ENCODE measurements at regions not wholly inside any gene's neighbourhood (a gene's known extent, or its start where the extent isn't known, plus 50 kb on each side); places are given as distances from the start of the nearest gene placed in this dataset.

DNA sequence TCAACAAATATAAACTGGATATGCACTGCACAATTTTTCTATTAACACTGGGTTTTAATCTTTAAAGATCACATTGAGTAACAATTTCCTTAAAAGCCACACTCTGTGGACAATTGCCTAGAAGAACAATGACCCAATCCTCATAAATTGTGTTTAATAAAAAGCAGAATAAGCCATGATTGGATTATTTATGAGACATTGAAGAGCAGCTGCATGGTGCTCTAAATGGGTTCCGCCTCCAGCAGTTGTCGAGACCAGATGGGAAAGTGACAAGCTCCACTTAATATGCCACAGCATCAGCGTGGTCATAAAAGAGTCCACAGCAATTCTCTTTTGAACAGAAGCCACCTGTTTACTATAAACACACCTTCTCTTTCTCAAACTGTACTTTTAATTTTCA is 635.2 kb upstream of the FRG1 start:
- DNase-seq, result no peak

DNA sequence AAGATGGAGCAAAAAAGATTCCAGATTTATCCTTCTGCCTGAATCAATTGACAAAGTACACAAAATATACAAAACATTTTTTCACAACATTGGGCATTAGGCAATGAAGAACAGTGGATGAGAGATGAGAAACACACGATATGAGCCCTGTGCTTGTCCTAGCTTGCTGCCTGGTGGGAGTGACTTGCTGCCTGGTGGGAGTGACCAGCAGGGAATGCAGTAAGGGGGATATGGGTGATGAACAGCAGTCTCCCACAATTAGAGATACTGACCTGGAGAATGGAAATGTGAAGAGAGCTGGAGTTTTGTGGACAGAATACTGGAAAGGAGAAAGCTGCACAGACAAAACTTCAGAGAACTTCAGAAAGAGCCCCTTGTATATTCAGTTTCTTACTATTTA is 629.4 kb upstream of the FRG1 start:
- no peak for DNase-seq

DNA sequence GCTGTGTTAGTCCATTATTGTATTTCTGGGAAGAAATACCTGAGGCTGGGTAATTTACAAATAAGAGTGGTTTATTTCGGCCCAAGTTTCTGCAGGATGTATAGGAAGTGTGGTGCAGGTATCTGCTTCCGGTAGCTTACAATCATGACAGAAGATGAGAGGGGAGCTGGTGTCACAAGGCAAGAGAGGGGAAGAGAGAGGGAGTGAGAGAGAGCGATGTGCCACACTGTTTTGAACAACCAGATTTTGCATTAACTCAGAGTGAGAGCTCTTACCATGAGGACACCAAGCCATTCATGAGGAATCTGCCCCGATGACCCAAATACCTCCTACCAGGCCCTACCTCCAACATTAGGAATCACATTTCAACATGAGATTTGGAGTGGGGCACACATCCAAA is 627.6 kb upstream of the FRG1 start:
- no peak for DNase-seq

DNA sequence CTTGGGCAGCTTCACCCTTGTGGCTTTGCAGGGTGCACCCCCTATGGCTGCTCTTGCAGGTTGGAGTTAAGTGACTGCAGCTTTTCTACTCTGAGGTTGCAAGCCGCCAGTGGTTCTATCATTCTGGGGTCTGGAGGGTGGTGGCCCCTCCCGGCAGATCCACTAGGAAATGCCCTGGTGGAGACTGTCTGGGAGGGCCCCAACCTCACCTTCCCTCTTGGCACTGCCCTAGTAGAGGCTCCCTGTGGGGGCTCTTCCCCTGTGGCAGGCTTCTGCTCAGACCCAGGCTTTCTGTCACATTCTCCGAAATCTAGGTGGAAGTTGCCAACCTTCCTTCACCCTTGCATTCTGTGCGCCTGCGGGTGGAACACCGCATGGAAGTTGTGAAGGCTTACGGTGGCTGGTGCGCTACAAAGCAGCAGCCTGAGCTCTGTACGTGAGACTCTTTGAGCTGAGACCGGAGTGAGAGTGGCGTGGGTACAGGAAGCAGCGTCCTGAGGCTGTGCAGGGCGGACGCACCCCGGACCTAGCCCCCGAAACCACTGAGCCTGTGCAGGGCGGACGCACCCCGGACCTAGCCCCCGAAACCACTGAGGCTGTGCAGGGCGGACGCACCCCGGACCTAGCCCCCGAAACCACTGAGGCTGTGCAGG is 626.7 kb upstream of the FRG1 start:
- DNase-seq, result no peak

DNA sequence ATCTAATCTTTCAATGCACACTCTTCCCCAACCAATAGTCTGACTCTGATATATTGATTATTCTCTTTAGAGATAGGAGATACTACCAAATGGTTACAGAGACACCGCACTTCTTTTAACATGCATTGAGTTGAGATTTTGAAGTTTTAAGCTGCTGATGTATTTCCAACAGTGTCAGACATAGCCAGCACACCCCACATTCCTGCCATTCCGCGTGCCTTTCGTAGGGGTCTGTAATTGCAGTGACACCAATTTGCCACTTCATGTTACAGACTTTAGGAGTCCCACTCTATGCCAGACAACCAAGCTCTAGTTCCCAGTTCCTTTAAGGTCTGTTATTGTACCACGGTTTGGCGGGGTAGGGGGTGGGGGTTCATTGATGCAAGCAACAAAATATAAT is 618.2 kb upstream of the FRG1 start:
- no peak for DNase-seq

DNA sequence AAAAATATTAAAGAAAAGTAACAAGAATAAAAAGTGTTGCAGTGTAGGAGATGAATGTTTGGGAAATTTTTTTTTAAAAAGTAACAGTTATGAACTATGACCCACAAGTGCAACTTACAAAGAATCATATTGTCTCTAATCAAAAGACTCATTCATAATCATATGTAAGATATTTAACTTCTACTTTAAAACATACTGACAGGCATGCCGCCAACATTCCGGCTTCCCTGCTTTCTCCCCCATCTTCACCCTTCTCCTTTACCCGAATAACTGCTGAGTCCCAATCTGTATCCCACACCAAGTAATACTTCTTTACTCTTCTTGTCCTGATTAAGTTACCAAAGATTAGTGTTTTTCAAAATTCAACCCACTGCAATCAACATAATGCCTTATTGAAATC is 598.8 kb upstream of the FRG1 start:
- DNase-seq, result no peak

DNA sequence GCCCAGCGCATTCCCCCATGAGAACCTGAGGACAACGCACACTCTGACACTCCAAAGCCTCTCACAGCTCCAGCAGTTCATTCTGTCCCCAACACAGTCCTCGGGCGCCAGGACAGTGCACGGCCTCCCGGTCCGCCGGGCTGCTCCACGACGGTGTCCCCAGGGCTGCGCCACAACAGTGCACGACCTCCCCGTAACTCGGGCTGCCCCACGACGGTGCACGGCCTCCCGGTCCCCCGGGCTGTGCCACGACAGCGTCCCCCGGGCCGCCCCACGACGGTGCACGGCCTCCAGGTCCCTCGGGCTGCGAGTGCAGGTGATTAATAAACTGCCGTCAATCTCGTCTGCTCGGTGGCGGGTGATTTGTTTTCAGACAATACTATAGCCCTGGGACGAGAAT is 585.1 kb upstream of the FRG1 start:
- no peak for DNase-seq

DNA sequence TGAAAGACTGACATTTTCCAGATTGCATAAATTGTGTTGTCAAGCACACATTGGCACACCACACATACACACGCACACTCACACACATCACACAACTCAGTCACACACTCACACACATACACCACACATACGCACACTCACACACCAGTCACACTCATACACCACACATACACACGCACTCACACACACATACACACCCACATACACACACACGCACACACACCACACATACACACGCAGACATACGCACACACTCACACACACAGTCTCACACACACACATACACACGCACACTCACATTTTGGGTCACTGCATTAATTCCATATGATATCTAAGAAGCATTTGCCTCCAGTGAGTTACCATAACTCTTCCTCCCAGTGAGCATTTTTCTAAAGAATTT is 578.3 kb upstream of the FRG1 start:
- DNase-seq, result no peak

DNA sequence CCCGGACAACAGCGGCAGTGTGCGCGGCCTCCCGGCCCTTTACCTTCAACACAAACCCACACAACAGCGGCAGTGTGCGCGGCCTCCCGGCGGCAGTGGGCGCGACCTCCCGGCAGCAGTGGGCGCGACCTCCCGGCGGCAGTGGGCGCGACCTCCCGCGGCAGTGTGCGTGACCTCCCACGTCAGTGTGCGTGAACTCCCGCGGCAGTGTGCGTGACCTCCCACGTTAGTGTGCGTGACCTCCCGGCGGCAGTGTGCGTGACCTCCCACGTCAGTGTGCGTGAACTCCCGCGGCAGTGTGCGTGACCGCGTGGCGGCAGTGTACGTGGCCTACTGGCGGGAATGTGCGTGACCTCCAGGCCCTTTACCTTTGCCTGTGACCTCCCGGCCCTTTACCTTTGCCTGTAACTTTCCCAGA is 576.6 kb upstream of the FRG1 start:
- no peak for DNase-seq

DNA sequence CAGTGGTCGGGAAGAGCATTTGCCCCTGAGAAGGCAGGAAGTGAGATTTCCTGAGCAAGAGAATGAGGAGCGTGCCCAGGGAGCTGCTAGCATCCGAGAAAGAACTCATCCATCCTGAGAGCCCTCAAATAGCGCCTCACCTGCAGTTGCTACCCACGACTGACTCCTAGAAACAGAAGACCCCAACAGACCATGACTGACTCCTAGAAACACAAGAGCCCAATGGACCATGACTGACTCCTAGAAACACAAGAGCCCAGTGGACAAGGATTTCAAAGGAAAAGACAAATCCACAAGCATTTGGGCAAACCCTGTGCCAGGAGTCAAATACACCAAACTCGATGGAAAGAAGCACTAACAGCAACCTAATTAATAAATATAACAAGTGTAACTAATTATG is 575.2 kb upstream of the FRG1 start:
- no peak for DNase-seq

DNA sequence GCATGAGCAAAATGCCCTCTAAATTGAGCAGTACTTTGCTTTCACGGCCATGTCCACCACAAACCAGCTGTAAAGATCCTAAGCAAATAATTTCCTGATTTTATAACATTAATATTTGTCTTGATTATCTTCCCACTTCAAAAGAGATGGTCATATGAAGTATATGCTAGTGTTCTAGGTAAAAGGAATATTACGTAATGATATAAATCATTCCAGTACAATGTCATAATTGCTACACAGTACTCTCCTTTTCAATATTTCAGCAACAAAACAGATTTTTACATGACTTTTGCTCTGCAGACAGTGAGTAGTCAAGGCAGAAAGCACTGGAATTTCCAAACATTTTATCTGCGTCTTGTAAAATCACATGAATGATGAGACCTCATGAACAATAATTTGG is 572.8 kb upstream of the FRG1 start:
- DNase-seq, result no peak

DNA sequence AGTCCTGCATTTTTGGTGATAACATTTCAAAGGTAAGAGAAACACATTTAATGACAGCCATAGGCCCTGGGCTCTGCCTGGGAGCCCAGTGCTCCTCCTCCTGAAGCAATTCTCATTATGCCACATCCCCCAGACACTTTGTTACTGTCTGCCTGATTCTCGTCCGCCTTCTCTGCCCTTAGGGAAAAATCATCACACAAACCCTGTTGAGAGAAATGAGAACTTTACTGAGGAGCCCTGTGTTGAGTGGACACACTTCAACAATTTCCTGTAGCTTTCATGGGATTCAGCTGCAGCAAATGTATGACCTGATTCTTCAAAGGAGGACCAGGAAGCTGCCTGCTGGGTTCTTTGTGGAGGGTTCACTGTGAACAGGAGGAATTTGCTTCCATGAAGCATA is 566.5 kb upstream of the FRG1 start:
- no peak for DNase-seq

DNA sequence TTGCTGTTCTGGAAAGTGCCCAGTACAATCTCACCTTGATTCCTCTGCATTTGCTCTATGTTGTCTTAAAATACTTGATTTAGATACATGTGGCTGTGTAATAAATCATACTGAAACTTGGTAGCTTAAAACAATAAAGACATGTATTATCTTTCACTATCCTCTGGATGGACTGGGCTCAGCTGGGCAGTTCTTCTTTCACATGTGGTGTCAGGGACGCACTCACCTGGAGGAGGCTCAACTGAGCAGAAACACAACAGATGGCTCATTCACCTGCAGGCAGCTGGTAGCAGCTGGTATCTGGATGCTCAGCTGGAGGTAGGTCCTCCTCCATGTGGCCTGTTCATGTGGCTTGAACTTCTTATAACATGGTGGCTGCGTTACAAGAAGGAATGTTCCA is 563.8 kb upstream of the FRG1 start:
- no peak for DNase-seq

DNA sequence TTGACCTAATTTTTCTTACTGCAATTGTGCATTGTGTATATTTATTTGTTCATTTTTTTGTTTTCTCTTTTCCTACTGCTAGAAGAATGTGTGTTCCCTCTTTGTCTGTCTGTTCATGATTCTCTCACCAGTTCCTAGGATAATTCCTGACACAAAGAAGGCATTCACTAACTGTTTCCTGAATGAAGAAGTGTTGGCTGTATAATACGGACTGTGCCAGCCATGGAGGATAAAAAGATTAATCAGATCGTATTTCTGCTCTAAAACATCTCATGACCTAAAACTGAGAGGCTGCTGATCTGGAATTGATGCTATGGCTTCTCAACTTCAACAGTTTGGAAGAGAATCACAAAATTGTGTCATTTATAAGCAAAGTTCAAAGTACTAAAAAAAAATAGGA is 563.1 kb upstream of the FRG1 start:
- no peak for DNase-seq

DNA sequence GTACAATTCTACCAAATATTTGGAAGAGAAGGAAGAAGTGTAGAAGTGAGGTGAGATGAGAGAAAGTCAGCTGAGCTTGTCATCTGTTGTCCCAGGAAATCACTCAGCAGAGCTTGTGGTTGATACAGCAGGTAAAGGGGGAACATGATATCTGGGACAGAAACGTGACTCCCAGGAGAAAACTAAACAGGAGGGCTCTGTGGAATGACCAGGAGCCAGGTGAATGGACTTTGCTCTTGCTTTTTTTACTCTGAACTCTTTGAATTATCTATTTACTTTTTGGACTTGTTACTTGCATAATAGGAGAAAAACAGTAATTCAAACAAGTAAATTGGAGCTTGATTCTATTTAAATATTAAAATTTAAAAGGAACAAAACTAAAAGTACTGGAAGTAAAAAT is 555.6 kb upstream of the FRG1 start:
- DNase-seq, result no peak

DNA sequence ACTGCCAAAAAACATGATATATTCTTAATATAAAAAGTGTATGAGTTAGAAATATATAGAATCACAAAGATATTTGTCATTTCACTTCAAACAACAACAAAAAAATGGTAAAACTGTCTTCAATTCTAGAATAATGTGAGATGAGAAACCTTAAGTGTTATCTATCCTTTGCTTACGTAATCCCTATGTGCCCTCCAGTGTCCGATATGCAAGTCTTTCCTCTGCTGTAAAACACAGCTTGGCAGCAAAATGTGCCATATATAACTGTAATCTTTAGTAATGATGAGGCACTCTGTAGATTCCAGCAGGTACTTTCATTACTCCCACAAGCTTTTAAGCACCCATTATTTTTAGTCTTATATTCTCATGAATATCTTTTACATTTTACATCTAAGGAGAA is 555.1 kb upstream of the FRG1 start:
- DNase-seq, result no peak

DNA sequence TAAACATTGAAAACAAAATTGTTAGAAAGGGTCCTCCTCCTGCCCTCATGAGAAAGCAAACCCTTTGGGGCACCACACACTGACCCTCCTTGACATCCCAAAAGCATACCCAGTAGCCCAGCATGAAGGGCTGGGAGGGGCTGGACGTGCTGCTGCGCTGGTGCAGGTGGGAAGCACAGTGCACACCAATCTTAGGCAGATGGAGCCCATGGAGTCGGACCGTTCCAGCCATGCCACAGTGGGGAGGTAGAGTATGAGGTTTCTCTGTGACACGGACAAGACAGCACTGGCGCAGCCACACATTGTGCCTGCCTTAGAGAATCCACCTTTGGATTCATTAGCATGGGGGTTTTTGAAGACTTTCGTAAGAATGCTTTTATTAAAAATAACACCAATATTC is 544.2 kb upstream of the FRG1 start:
- no peak for DNase-seq

DNA sequence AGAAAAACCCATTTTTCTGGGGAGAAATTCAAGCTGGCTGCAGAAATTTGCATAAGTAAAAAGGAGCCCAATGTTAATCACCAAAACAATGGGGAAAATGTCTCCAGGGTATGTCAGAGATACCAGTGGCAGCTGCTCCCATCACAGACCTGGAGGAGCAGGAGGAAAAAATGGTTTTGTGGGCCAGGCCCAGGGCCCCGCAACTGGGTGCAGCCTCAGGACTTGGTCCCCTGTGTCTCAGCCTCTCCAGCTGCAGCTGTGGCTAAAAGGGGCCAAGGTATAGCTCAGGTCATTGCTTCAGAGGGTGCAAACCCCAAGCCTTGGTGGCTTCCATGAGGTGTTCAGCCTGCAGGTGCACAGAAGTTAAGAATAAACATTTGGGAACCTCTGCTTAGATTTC is 536.4 kb upstream of the FRG1 start:
- DNase-seq, result no peak

DNA sequence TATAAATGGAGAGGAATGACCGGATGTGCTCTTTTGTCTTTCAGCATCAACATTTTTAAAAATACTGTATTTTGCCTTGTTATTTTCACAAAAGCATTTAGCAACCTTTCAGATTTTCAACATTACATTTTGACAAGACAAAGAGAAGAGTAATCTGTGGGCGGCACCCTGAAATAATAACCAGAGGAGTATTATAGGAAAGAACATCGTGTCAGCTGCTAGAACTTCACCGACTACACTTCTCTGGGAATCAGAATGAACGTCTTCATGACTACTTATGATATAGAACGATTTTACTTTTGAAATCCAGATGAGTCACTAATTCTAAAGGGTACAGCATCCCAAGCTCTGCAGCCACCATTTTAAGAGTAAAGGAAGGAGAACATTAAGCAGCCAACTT is 531.5 kb upstream of the FRG1 start:
- DNase-seq, result no peak

DNA sequence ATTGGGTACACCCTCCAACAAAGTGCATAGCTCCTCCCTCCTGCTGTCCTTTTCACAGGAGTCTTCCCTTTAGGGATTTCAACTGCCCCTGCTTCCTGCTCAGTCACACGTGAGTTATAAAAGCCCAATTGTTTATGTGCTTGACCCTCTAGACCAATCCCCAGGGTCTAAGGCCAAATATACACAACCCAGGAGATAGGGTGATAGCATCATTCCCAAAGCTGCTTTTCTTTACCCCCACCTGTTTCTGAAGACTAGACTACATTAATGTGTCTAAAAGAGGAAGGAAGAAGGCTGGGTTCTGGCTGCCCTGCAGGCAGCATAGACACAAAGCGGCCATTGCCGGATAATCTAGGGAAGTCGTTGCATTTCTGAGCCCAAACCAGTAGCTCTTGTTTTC is 526.7 kb upstream of the FRG1 start:
- no peak for DNase-seq

DNA sequence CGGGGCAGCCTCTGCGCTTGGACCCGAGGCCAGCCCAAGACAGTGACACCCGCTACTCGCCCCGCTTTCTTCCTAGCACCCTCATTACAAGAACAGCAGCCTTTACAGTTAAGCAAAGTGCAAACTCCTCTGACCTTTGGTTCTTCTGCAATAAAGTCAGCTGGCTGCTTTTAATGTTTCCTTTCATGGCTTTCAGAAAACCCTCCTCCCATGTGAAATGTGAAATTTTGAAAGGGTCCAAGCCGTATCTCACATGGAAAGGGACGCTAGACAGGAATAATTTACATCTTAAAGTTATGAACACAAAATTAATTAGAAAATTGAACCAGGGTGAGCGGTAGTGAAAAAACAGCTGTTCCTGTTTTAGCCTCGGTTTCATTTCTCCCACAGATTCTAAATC is 520.1 kb upstream of the FRG1 start:
- no peak for DNase-seq

DNA sequence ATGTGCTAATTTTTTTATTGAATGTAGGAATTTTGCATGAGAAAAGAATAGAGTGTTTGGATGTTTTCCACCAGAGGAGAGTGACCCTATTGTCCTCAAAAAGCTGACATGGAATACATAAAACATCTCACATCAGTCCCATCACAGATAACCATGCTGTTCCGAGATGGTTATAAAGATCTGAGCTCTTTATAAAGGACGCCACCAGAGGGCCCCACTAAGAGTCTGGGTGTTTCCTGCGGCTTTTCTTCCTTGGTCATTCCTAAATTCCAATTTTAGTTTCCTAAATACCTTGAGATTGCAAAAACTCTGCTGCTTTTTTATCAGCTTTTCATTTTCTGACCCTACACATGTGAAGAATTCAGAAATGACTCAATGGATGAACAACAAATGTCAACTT is 504.5 kb upstream of the FRG1 start:
- no peak for DNase-seq

DNA sequence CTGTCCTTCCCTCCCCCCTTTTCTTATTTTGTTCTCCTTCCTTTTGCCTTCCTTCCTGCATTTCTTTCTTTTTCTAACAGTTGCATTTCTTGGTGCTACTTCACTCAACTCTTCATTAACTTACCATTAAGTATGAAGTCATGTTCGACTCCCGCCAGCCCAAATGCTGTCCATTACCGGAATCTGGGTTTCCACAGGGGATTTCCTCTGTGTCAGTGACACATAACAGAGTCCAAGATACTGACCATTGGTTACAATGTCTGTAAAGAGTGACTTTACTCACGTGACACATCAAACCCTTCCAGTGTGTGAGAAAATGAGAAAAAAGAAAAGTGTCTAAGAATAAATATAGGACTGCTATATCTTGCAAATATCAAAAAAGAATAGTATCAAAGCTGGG is 500.0 kb upstream of the FRG1 start:
- DNase-seq, result no peak

DNA sequence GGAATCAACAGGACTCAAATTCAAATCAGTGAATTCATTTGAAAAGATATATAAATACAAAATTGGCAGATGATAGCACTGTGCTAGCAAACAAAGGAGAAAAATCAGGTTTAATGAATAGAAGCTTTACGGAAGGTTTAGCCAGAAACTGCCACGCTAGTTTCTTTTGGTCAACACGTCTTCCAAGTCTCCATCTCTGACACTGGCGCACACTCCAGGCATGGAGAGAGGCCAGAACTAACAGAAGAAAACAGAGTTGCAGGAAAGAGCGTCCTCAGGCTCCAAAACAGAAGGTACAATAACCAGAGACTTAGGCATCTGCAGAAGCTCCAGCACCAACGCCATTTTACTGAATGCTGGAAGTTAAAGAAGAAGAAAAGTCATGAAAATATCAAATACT is 497.3 kb upstream of the FRG1 start:
- DNase-seq, result no peak

DNA sequence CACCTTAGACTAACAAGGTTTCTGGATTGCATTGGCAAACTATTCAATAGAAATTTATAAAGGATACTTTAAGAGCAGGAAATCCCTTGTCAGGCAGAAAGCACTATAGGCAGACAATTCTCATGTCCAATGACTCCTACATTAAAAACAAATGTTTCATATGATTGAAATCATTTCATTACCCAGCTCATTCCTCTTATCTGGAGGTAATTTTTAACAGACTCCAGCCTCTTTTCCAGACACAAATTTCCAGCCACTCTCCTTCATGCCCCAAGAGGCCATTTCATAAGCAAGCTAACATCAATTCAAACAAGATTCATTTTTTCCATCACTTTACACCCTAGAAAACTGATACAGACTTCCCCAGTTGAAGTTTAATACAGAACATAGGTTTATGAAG is 495.1 kb upstream of the FRG1 start:
- no peak for DNase-seq

DNA sequence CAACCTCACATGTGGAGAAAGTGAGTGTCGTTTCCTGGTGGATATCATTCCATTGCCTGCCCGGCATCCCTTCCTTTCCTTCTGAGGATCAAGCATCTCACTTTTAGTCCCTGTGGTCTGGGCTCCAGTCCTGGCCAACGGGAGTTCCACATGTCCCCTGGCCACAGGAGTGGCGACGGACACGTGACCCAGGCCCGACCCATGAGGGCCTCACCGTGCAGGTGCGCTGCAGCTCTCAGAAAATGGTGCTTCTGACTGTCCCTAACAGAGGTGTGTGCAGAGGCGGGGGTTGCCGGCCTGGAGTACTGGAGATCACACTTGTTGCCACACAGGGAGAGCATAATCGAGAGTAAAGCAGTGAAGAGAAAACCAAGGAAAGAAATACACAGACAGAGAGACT is 476.9 kb upstream of the FRG1 start:
- DNase-seq, result no peak

Data from hippocampal formation (tissue), 2 donors.